Stomach (tissue), 8 donors: ENCODE measurements at regions not wholly inside any gene's neighbourhood (a gene's known extent, or its start where the extent isn't known, plus 50 kb on each side); places are given as distances from the start of the nearest gene placed in this dataset.

Experiments
- DNase-seq, 2 donors: peaks; one replicate each; pipeline versions ENCODE4 v3.0.0 to v3.0.0-alpha.2; 2013 to 2019
- H3K27ac ChIP-seq, 5 donors: fragments of 200-600 bp in 4 of 5; sonication (generic) in 4 of 5; one replicate each; pipeline ENCODE4 v1.5.1; 2013 to 2019; ENCODE audit warnings: mild to moderate bottlenecking in 1 of 5, moderate library complexity in 1 of 5
- H3K27me3 ChIP-seq, 3 donors: fragments of 200-600 bp; sonication (generic); one replicate each; pipeline ENCODE4 v1.5.1; 2017 to 2019; ENCODE audit warnings: mixed run types in 1 of 3
- H3K36me3 ChIP-seq, 4 donors: fragments of 200-600 bp; sonication (generic); 1 replicate in 3 of 4; 2 replicates in 1 of 4; pipeline ENCODE4 v1.5.1; 2016 to 2019
- H3K4me1 ChIP-seq, 4 donors: fragments of 200-600 bp; sonication (generic); one replicate each; pipeline ENCODE4 v1.5.1; 2016 to 2019
- H3K4me3 ChIP-seq, 4 donors: fragments of 200-600 bp; sonication (generic) in 3 of 4; one replicate each; pipeline ENCODE4 v1.5.1; 2016 to 2019; ENCODE audit warnings: mild to moderate bottlenecking in 1 of 4
- H3K9me3 ChIP-seq, 4 donors: fragments of 200-600 bp; sonication (generic); one replicate each; pipeline ENCODE4 v1.5.1; 2016 to 2019
- EP300 ChIP-seq: sonication (generic); formaldehyde crosslinking; IDR thresholded peaks from one replicate; pipeline ENCODE4 v1.6.1; 2017; ENCODE audit warnings: antibody characterized with exemption
- POLR2A ChIP-seq, 4 donors: fragments of 450-650 bp; IDR thresholded peaks; one replicate each; pipeline ENCODE4 v1.6.1; 2016; ENCODE audit warnings: antibody characterized with exemption in 4 of 4, control low read depth in 2 of 4, mild to moderate bottlenecking in 1 of 4, moderate library complexity in 1 of 4
- POLR2AphosphoS5 ChIP-seq, 3 donors: sonication (generic); formaldehyde crosslinking; IDR thresholded peaks; one replicate each; pipeline ENCODE4 v1.6.1; 2016; ENCODE audit warnings: antibody characterized with exemption in 3 of 3
- WGBS, 5 donors: extraction: QIAGEN DNeasy Blood & Tissue Kit in 3 of 5; methylation state at CpG; one replicate each; pipeline versions ENCODE4 v1.1.5 to v1.1.7; 2013 to 2018; 5-methylcytosine and 5-hydroxymethylcytosine counted together
- intact Hi-C: fragments of 100-400 bp; cut with DNase I; formaldehyde crosslinking; loops from one replicate; pipeline ENCODE4 v1.15.1; 2023; ENCODE audit warnings: low total_unique reads
- TF ChIP-seq, protein P1 (sequence below), 7 experiments: fragments of 450-650 bp in 4 of 7; fragments of 200-600 bp in 3 of 7; sonication (generic) in 3 of 7; IDR thresholded peaks; one replicate each; pipeline ENCODE4 v1.5.1; 2016 to 2019; ENCODE audit warnings: antibody characterized with exemption in 7 of 7, control low read depth in 2 of 7, mild to moderate bottlenecking in 1 of 7
- donor health status: healthy with polysubstance abuse.
- donor health status: Bipolar disorder and iron deficiency.
- donor health status: healthy.

DNA sequence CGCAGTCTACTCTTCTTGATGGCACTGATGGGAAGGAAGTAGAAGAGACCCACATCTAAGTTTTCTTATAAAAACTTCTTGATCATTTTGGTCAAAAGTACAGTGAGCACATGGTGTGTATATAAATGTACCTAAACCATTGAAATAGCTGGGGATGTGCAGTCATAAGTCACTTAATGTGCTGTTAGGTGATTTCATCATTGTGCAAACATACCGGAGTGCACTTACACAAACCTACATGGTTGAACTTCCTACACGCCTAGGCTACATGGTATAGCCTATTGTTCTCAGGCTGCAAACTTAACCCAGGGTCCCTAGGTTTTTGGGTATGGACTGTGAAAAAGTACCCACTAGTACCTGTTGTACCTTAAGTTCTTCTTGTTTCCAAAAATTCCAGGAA is 123.3 kb upstream of the ZNF438 start:
- peaks cover 0 to 11% (median 0%) of the 10 kb centered on the region in 4 donors for H3K4me1 ChIP-seq
- no peak overlapping the region for H3K4me3 ChIP-seq
- H3K27me3 ChIP-seq: no peaks in the 10 kb centered on the region
- no peak for DNase-seq
- no peak overlapping the region for H3K27ac ChIP-seq
- TF ChIP-seq, protein P1, sequence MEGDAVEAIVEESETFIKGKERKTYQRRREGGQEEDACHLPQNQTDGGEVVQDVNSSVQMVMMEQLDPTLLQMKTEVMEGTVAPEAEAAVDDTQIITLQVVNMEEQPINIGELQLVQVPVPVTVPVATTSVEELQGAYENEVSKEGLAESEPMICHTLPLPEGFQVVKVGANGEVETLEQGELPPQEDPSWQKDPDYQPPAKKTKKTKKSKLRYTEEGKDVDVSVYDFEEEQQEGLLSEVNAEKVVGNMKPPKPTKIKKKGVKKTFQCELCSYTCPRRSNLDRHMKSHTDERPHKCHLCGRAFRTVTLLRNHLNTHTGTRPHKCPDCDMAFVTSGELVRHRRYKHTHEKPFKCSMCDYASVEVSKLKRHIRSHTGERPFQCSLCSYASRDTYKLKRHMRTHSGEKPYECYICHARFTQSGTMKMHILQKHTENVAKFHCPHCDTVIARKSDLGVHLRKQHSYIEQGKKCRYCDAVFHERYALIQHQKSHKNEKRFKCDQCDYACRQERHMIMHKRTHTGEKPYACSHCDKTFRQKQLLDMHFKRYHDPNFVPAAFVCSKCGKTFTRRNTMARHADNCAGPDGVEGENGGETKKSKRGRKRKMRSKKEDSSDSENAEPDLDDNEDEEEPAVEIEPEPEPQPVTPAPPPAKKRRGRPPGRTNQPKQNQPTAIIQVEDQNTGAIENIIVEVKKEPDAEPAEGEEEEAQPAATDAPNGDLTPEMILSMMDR (IDR thresholded peaks at IDR 0.05): no peak
- no peak for TF ChIP-seq POLR2AphosphoS5 (IDR thresholded peaks at IDR 0.05)
- TF ChIP-seq EP300: no peak
- no peak for TF ChIP-seq POLR2A (IDR thresholded peaks at IDR 0.05)
- no peaks in the 10 kb centered on the region for H3K36me3 ChIP-seq
- intact Hi-C loops: no loop called here
- WGBS, 5 donors: 53 to 62% (median 57%) methylated on average over 3 of the region's 3 CpGs; no CpG with 5 or more reads in 1 of the 5 donors
- no peaks in the 10 kb centered on the region for H3K9me3 ChIP-seq

GRCh38 chr10:31157123-31158010 is 125.7 kb upstream of the ZNF438 start:
- peak in 1 of 2 donors; percentile 85 for DNase-seq
- Histone ChIP-seq H3K27me3 (no peaks in the 10 kb centered on the region), H3K4me3 (no peak overlapping the region), H3K27ac (peak overlapping the region; percentile 51 to 82 (median 73)), H3K9me3 (no peaks in the 10 kb centered on the region), H3K4me1 (peaks cover 0 to 11% (median 0%) of the 10 kb centered on the region in 4 donors), H3K36me3 (no peaks in the 10 kb centered on the region)
- TF ChIP-seq POLR2A (IDR thresholded peaks at IDR 0.05): no peak
- no peak for TF ChIP-seq EP300
- TF ChIP-seq, protein P1 (IDR thresholded peaks at IDR 0.05): no peak
- peak in 1 of 3 donors; percentile 20 for TF ChIP-seq POLR2AphosphoS5 (IDR thresholded peaks at IDR 0.05)
- 35 to 61% (median 56%) methylated on average over 17 to 19 of the region's 19 CpGs for WGBS, 5 donors
- intact Hi-C loops: no loop called here

DNA sequence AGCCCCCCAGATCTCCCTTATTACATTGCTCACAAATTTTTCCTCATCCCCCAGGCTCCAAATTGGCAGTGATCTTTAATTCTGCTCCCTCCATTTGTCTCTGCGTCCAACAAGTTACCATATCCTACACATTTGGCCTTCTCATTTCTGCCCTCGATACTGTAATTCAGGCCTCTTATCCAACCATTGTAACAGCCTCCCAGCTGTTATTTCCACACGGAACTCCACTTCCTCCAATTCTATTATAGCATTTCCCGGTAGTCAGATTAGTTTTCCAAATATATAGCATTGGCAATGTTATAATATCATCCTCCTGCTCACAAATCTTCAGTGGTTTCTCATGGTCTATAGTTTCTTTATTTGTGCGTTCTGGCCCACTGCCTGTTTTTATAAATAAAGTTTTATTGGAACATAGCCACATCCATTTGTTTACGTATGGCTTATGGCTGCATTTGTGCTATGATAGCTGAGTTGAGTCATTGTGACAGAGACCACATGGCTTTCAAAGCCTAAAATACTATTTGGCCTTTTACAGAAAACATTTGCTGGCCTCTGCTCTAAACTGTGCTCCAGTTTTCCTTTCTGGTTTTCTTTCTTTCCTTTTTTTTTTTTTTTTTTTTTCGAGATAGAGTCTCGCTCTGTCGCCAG is 126.5 kb upstream of the ZNF438 start:
- Histone ChIP-seq H3K27me3 (no peaks in the 10 kb centered on the region), H3K4me3 (no peak overlapping the region), H3K4me1 (peaks cover 0 to 11% (median 0%) of the 10 kb centered on the region in 4 donors), H3K9me3 (no peaks in the 10 kb centered on the region), H3K27ac (peak overlapping the region; percentile 51 to 82 (median 73)), H3K36me3 (no peaks in the 10 kb centered on the region)
- peak; percentile 33 to 56 (median 52) for TF ChIP-seq POLR2AphosphoS5 (IDR thresholded peaks at IDR 0.05)
- TF ChIP-seq, protein P1 (IDR thresholded peaks at IDR 0.05): no peak
- TF ChIP-seq EP300: no peak
- intact Hi-C loops: no loop called here
- 60 to 80% (median 78%) methylated on average over 8 to 9 of the region's 9 CpGs for WGBS, 5 donors
- DNase-seq: no peak

- TF ChIP-seq POLR2AphosphoS5 (IDR thresholded peaks at IDR 0.05) (no peak), EP300 (no peak), POLR2A (IDR thresholded peaks at IDR 0.05) (no peak)
- TF ChIP-seq, protein P1 (IDR thresholded peaks at IDR 0.05): no peak
- no peaks in the 10 kb centered on the region for H3K27me3 ChIP-seq
- H3K27ac ChIP-seq: no peak overlapping the region
- no peaks in the 10 kb centered on the region for H3K36me3 ChIP-seq
- H3K4me1 ChIP-seq: no peaks in the 10 kb centered on the region
- DNase-seq: no peak
- no peak overlapping the region for H3K4me3 ChIP-seq
- 79 to 97% (median 96%) methylated on average over 3 of the region's 3 CpGs for WGBS, 5 donors
- peaks cover 4 to 7% (median 5%) of the 10 kb centered on the region in 4 donors for H3K9me3 ChIP-seq
- intact Hi-C loops: no loop called here
These were observed 134.9 kb upstream of the ZNF438 start for GRCh38 chr10:31166606-31167005.
